Activated CD8-positive, alpha-beta T cell treated with anti-CD3 and anti-CD28 coated beads for 36 hours (primary cell): ENCODE measurements at regions not wholly inside any gene's neighbourhood (a gene's known extent, or its start where the extent isn't known, plus 50 kb on each side); places are given as distances from the start of the nearest gene placed in this dataset.

Experiments
- ATAC-seq: fragments of 200-7000 bp; cut with Tn5 transposase; one replicate; pipeline ENCODE4 v1.10.0; 2021; ENCODE audit warnings: mild to moderate bottlenecking, moderate library complexity
- CTCF ChIA-PET: fragments of 350-600 bp; sonication (Branson Sonifier 250); formaldehyde crosslinking; loops from one replicate; lab custom pipeline; 2021; ENCODE audit warnings: antibody characterized with exemption; lab: Charles Lee
- POLR2A ChIA-PET: fragments of 350-600 bp; sonication (Branson Sonifier 250); formaldehyde crosslinking; loops from one replicate; lab custom pipeline; 2021; ENCODE audit warnings: antibody characterized with exemption; lab: Charles Lee
- DNase-seq: peaks from one replicate; pipeline ENCODE4 v3.0.0-alpha.2; 2020
- H3K27ac Mint-ChIP-seq: one replicate; pipeline ENCODE4 v1.8.0; 2021; ENCODE audit warnings: mild to moderate bottlenecking, mixed read lengths
- H3K27me3 Mint-ChIP-seq: one replicate; pipeline ENCODE4 v1.8.0; 2021; ENCODE audit warnings: mixed read lengths
- H3K36me3 Mint-ChIP-seq: one replicate; pipeline ENCODE4 v1.8.0; 2021; ENCODE audit warnings: low read depth, mixed read lengths
- H3K4me1 Mint-ChIP-seq: one replicate; pipeline ENCODE4 v1.8.0; 2021; ENCODE audit warnings: low read depth, mixed read lengths
- H3K4me3 Mint-ChIP-seq: one replicate; pipeline ENCODE4 v1.8.0; 2021; ENCODE audit warnings: mild to moderate bottlenecking, moderate library complexity, mixed read lengths
- H3K9me3 Mint-ChIP-seq: one replicate; pipeline ENCODE4 v1.8.0; 2021; ENCODE audit warnings: mixed read lengths
- CTCF ChIP-seq: fragments of 200-600 bp; IDR thresholded peaks from one replicate; pipeline ENCODE4 v1.8.0; 2022; ENCODE audit warnings: antibody characterized with exemption, mild to moderate bottlenecking
- intact Hi-C: fragments of 100-400 bp; cut with micrococcal nuclease; formaldehyde crosslinking; loops from one replicate; pipeline ENCODE4 v1.10.0; 2022

- no peak for DNase-seq
- intact Hi-C loops = no loop called here
- no peaks in the 10 kb centered on the region for H3K36me3 Mint-ChIP-seq
- H3K4me1 Mint-ChIP-seq = no peaks in the 10 kb centered on the region
- H3K27me3 Mint-ChIP-seq = no peaks in the 10 kb centered on the region
- TF ChIP-seq CTCF = no peak
- POLR2A ChIA-PET = no interaction called here
- no peak overlapping the region for H3K4me3 Mint-ChIP-seq
- CTCF ChIA-PET = no interaction called here
- peaks cover 2% of the 10 kb centered on the region for H3K9me3 Mint-ChIP-seq
- H3K27ac Mint-ChIP-seq = no peak overlapping the region
- ATAC-seq = no peak
Observed at GRCh38 chr3:78424656-78425055, 1343.1 kb downstream of the ROBO1 start.

- CTCF ChIA-PET = no interaction called here
- POLR2A ChIA-PET = no interaction called here
- intact Hi-C loops = no loop called here
- Mint-ChIP-seq H3K27ac (no peak overlapping the region), H3K4me1 (no peaks in the 10 kb centered on the region), H3K27me3 (no peaks in the 10 kb centered on the region), H3K4me3 (no peak overlapping the region), H3K9me3 (peaks cover 3% of the 10 kb centered on the region), H3K36me3 (no peaks in the 10 kb centered on the region)
- TF ChIP-seq CTCF = no peak
- DNase-seq (no peak), ATAC-seq (no peak)
Observed at GRCh38 chr3:78426454-78426853, 1341.3 kb downstream of the ROBO1 start.

- TF ChIP-seq CTCF = no peak
- Mint-ChIP-seq H3K9me3 (peaks cover 4% of the 10 kb centered on the region), H3K27ac (no peak overlapping the region), H3K27me3 (no peaks in the 10 kb centered on the region), H3K4me1 (no peaks in the 10 kb centered on the region), H3K36me3 (no peaks in the 10 kb centered on the region), H3K4me3 (no peak overlapping the region)
- ATAC-seq (no peak), DNase-seq (no peak)
- CTCF ChIA-PET = no interaction called here
- POLR2A ChIA-PET = no interaction called here
- intact Hi-C loops = no loop called here
Observed at GRCh38 chr3:78427303-78427702, 1340.5 kb downstream of the ROBO1 start.

- Mint-ChIP-seq H3K27me3 (no peaks in the 10 kb centered on the region), H3K27ac (no peak overlapping the region), H3K36me3 (no peaks in the 10 kb centered on the region), H3K4me3 (no peak overlapping the region), H3K9me3 (peaks cover 4% of the 10 kb centered on the region), H3K4me1 (no peaks in the 10 kb centered on the region)
- intact Hi-C loops = no loop called here
- CTCF ChIA-PET = no interaction called here
- POLR2A ChIA-PET = no interaction called here
- ATAC-seq = no peak
- DNase-seq = no peak
- no peak for TF ChIP-seq CTCF
Observed at GRCh38 chr3:78430741-78431140, 1337.1 kb downstream of the ROBO1 start.

- CTCF ChIA-PET = no interaction called here
Observed at GRCh38 chr3:78434801-78435200, 1333.0 kb downstream of the ROBO1 start.

More at GRCh38 chr3:78434801-78435200, 1333.0 kb downstream of the ROBO1 start:
- no peak overlapping the region for H3K4me3 Mint-ChIP-seq
- no peaks in the 10 kb centered on the region for H3K36me3 Mint-ChIP-seq
- no peak overlapping the region for H3K27ac Mint-ChIP-seq
- intact Hi-C loops = no loop called here
- TF ChIP-seq CTCF = no peak
- no peaks in the 10 kb centered on the region for H3K4me1 Mint-ChIP-seq
- ATAC-seq (no peak), DNase-seq (no peak)
- no peaks in the 10 kb centered on the region for H3K27me3 Mint-ChIP-seq
- H3K9me3 Mint-ChIP-seq = peaks cover 6% of the 10 kb centered on the region
- POLR2A ChIA-PET = no interaction called here
